T-helper 1 cell treated with Interleukin-12 subunit alpha and Interleukin-12 subunit beta and Interleukin-4 antibody, amounts not matched to agents 30 ng/mL and 1 ng/mL, for 36 hours (primary cell): ENCODE measurements at regions not wholly inside any gene's neighbourhood (a gene's known extent, or its start where the extent isn't known, plus 50 kb on each side); places are given as distances from the start of the nearest gene placed in this dataset.

Experiments used
- intact Hi-C: fragments of 100-400 bp; cut with micrococcal nuclease; formaldehyde crosslinking; loops from one replicate; pipeline ENCODE4 v1.15.1; 2024

DNA sequence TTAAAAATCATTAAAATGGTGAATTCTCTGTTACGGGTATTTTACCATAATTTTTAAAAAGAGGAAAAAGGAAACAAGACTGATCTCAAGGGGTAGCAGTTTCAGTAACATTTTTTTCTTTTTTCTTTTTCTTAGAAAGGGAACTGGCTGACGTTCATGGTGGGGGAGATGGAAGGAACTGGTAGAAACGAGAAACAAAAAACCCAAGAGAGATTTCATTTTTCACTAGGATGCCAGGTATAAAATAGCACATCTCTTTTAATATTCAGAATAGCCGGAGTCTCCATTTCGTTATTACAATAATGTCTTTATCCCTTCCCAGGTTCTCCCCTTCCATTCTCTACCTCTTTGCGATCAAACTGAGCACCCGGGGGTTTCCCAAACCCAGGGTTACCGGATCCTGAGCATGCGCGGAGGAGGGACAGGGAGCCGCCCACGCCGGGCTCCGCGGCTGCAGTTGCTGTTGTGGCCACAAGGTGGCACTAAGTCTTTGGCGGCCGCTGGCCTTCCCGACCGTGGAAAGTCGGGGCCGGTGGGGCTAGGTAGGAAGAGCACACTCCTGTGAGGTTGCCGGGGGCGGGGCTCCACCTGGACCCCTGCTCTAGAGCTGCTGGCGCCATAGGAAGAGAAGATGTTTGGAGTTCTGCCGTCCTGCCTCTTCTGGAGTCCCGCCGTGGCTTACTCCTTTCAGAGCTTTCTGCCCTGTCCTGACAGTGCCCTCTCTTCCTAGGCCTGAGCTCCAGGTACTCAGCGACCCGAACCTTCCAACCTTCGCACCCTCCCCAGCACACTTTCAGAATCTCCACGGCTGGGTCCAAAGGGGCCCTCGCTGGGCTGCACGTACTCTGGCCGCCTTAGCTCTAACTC is 146.8 kb downstream of the SH3BGRL2 start:
- intact Hi-C loops, result loop anchor here (1.0 to 5.0 kb wide), 11 partner anchors 36 to 1974 kb away; partner anchors contain the start of genes BCKDHB, ELOVL4, HMGN3 and IRAK1BP1

DNA sequence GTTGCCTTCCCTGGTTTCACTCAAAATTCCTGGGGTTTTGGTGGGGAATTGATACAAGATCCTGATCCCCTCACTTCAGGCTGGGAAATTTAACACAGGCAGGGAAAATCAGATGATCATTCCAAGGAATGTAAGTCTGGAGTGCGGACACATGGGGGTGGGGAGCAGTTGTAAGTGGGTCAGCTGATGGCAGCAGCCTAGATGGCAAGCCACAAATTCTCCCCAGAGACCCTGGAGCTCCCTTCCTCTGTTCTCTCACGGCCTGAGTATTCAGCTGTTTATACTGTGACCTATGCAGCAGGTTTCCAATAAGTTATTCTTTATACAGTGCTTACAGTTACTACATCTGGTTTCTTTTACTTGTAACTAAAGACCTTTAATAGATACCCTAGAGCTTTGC is 144.9 kb downstream of the SH3BGRL2 start:
- intact Hi-C loops, result loop anchor here (5.0 kb wide), 2 partner anchors 331 to 544 kb away; partner anchors contain the start of genes BCKDHB and HMGN3

DNA sequence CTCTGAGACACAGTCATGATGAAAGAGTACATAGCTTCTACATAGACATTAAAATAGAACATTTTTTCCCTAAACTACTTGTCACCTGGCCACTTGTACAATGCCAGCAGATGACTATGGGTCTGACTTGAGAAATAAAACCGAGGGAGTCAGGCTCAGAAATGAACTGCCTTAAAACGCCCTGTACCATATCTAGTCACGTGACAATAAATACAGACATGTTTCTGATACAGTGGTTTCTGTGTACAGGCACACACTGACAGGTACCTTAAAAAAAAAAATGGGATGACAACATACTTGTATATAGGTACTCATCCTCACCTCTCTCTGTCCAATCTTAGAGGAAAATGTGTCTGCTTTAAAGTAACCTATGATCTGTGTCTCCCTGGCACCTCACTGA is 144.1 kb downstream of the SH3BGRL2 start:
- intact Hi-C loops, result loop anchor here (5.0 kb wide), 2 partner anchors 332 to 543 kb away; partner anchors contain the start of genes BCKDHB and HMGN3

DNA sequence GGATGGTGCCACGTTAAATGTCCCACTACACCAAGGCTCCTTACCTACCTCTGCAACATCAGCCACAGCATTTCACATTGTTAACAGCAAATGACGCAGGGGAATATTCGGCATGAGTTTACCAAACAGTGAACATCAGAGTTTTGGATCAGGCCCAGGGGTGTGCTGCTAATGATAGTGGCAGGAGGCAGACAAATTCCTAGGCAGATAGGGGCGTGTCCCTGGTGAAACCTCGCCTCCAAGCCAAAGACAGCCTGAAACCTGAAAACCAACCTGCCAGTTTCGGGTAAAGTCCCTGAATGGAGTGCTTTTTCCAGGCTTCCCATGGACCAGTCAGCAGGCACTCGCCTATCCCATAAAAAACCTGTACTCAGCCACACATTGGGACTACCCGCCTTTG is 133.6 kb downstream of the SH3BGRL2 start:
- intact Hi-C loops, result no loop called here

DNA sequence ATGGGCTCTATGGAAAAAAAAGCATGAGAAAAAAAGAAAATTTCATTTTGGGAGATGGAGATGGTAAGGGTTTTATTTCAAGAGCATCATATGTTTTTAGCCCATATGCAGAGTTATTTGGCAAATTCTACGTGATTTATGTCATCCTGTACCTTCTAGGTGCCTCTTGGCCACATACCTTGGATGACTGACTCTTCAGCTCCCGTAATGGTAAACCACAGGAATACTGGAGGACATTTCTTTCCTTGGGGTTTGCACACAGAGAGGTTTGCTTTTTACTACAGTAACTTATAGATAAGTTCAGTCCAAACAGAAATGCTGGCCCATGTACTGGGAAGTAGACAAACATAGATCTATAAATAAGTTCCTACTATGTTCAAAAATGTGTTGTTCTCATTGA is 132.2 kb downstream of the SH3BGRL2 start:
- intact Hi-C loops, result no loop called here

DNA sequence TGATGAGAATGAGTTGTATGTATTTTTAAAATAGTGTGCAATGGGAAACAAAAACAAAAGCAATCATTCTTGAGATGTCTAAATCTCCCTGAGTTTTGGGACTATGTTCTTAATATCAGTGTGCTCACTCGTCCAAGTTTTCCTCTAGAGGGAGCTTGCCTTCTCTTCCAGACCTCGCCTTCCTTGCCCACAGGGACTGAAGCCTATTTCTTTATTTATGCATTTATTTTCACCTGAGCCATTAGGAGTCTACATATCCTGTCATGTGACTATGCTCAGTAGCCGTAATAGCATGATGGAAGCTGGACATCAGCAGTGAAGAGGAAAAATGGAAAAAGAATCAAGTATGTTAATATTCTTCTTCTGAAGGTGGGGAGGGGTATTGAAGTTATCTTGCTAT is 131.2 kb downstream of the SH3BGRL2 start:
- intact Hi-C loops, result no loop called here

DNA sequence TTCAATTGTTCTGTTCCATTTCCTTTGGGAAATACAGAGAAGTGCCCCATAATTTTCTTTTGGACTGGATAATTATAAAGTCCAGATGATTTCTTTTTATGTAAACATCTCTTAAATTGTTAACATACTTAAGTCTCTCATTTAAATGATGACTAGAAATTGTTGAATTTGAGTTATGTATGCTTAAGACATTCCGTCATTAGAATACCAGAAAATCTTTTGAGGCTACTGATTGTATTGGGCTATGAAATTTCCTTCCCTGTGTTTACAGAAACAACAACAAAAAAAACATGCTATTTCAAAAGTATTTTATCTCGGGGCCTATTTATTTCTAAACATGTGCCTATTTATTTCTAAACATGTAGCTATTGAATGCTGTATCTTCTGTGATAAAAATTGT is 125.4 kb downstream of the SH3BGRL2 start:
- intact Hi-C loops, result no loop called here

DNA sequence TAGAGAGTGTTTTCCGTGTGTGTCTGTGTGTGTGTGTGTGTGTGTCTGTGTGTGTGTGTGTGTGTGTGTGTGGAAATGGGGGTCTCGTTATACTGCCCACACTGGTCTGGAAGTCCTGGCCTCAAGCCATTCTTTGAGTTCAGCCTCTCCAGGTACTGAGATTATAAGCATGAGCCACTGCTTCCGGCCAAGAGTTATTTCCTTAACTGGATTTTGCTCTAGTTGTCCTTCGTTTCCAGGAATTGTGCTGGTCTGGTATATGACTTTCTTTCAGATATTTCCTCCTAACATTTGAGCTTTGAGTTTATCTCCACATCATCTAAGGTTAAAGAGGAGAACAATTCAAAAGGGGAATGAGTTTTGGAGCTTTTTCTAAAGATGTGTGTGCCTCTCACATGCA is 124.8 kb downstream of the SH3BGRL2 start:
- intact Hi-C loops, result no loop called here
